Natural killer cell (primary cell): ENCODE measurements at regions not wholly inside any gene's neighbourhood (a gene's known extent, or its start where the extent isn't known, plus 50 kb on each side); places are given as distances from the start of the nearest gene placed in this dataset.

ENCODE experiments used
- ATAC-seq, 3 donors: fragments of 150-1000 bp in 2 of 3; fragments of 200-7000 bp in 1 of 3; cut with Tn5 transposase; 1 replicate in 1 of 3; 2 replicates in 2 of 3; pipeline ENCODE4 v1.10.0; 2021; ENCODE audit warnings: mild to moderate bottlenecking in 2 of 3, moderate library complexity in 2 of 3
- DNase-seq, 2 donors: peaks; one replicate each; pipeline versions ENCODE4 v3.0.0 to v3.0.0-alpha.2; 2013 to 2021; ENCODE audit warnings: mixed read lengths in 1 of 2
- H3K27ac ChIP-seq: one replicate; pipeline ENCODE4 v1.5.1; 2013; ENCODE audit warnings: mild to moderate bottlenecking, low read length
- H3K27me3 ChIP-seq: one replicate; pipeline ENCODE4 v1.6.1; 2013; ENCODE audit warnings: low read length; ENCODE audit not compliant: control insufficient read depth, insufficient read depth
- H3K36me3 ChIP-seq: one replicate; pipeline ENCODE4 v1.6.1; 2013; ENCODE audit warnings: low read length; ENCODE audit not compliant: control insufficient read depth, insufficient read depth
- H3K4me1 ChIP-seq: one replicate; pipeline ENCODE4 v1.6.1; 2013; ENCODE audit warnings: low read length; ENCODE audit not compliant: control insufficient read depth, insufficient read depth
- H3K4me3 ChIP-seq: one replicate; pipeline ENCODE4 v1.5.1; 2013; ENCODE audit warnings: low read length
- H3K9me3 ChIP-seq: one replicate; pipeline ENCODE4 v1.6.1; 2013; ENCODE audit warnings: low read length; ENCODE audit not compliant: control insufficient read depth, insufficient read depth
- H3K27ac Mint-ChIP-seq, 2 donors: one replicate each; pipeline ENCODE4 v1.8.0; 2022; ENCODE audit warnings: mild to moderate bottlenecking in 2 of 2, mixed read lengths in 2 of 2, moderate library complexity in 1 of 2
- H3K27me3 Mint-ChIP-seq, 2 donors: one replicate each; pipeline ENCODE4 v1.8.0; 2022; ENCODE audit warnings: low read depth in 2 of 2, mixed read lengths in 2 of 2
- H3K36me3 Mint-ChIP-seq: one replicate; pipeline ENCODE4 v1.8.0; 2022; ENCODE audit warnings: mixed read lengths
- H3K4me1 Mint-ChIP-seq, 2 donors: one replicate each; pipeline ENCODE4 v1.8.0; 2022; ENCODE audit warnings: mixed read lengths in 2 of 2
- H3K4me3 Mint-ChIP-seq: one replicate; pipeline ENCODE4 v1.8.0; 2022; ENCODE audit warnings: mild to moderate bottlenecking, moderate library complexity, mixed read lengths
- H3K9me3 Mint-ChIP-seq, 2 donors: one replicate each; pipeline ENCODE4 v1.8.0; 2022; ENCODE audit warnings: mixed read lengths in 2 of 2
- CTCF ChIP-seq: fragments of 200-600 bp; IDR thresholded peaks from one replicate; pipeline ENCODE4 v1.8.0; 2022; ENCODE audit warnings: antibody characterized with exemption
- WGBS: methylation state at CpG from one replicate; pipeline ENCODE4 v1.1.7; 2013; ENCODE audit warnings: missing lambda C conversion rate; ENCODE audit not compliant: insufficient coverage; 5-methylcytosine and 5-hydroxymethylcytosine counted together
- intact Hi-C: fragments of 100-400 bp; cut with micrococcal nuclease; formaldehyde crosslinking; loops from one replicate; pipeline ENCODE4 v1.14.2; 2022

- no peak overlapping the region for H3K27ac Mint-ChIP-seq
- no peaks in the 10 kb centered on the region for H3K4me1 Mint-ChIP-seq
- intact Hi-C loops: no loop called here
- peaks cover 0 to 4% of the 10 kb centered on the region in 2 donors for H3K27me3 Mint-ChIP-seq
- 80% methylated on average over 18 of the region's 23 CpGs for WGBS
- ATAC-seq: no peak
- Histone ChIP-seq H3K4me3 (no peak overlapping the region), H3K9me3 (no peaks in the 10 kb centered on the region), H3K27me3 (no peaks in the 10 kb centered on the region), H3K36me3 (no peaks in the 10 kb centered on the region), H3K27ac (no peak overlapping the region), H3K4me1 (no peaks in the 10 kb centered on the region)
- peaks cover 2 to 4% of the 10 kb centered on the region in 2 donors for H3K9me3 Mint-ChIP-seq
- no peak overlapping the region for H3K4me3 Mint-ChIP-seq
- no peak for DNase-seq
- TF ChIP-seq CTCF: no peak
- H3K36me3 Mint-ChIP-seq: no peaks in the 10 kb centered on the region
Measured at GRCh38 chr1:213772128-213773063, 215.4 kb upstream of the PROX1 start.

- Histone ChIP-seq H3K9me3 (no peaks in the 10 kb centered on the region), H3K4me1 (no peaks in the 10 kb centered on the region), H3K36me3 (no peaks in the 10 kb centered on the region), H3K27ac (no peak overlapping the region), H3K4me3 (no peak overlapping the region), H3K27me3 (no peaks in the 10 kb centered on the region)
- no peak overlapping the region for H3K27ac Mint-ChIP-seq
- WGBS: 57% methylated on average over 1 of the region's 1 CpG
- DNase-seq (no peak), ATAC-seq (no peak)
- intact Hi-C loops: no loop called here
- no peak for TF ChIP-seq CTCF
- no peaks in the 10 kb centered on the region for H3K36me3 Mint-ChIP-seq
- peaks cover 0 to 4% of the 10 kb centered on the region in 2 donors for H3K27me3 Mint-ChIP-seq
- no peaks in the 10 kb centered on the region for H3K4me1 Mint-ChIP-seq
- no peak overlapping the region for H3K4me3 Mint-ChIP-seq
- peaks cover 2 to 4% of the 10 kb centered on the region in 2 donors for H3K9me3 Mint-ChIP-seq
Measured at GRCh38 chr1:213773975-213774374, 213.8 kb upstream of the PROX1 start.

GRCh38 chr1:213776969-213777368, 210.8 kb upstream of the PROX1 start:
- 69% methylated on average over 4 of the region's 5 CpGs for WGBS
- Mint-ChIP-seq H3K4me1 (no peaks in the 10 kb centered on the region), H3K27me3 (no peaks in the 10 kb centered on the region), H3K27ac (no peak overlapping the region), H3K4me3 (no peak overlapping the region), H3K9me3 (peaks cover 0 to 2% of the 10 kb centered on the region in 2 donors), H3K36me3 (no peaks in the 10 kb centered on the region)
- H3K9me3 ChIP-seq: no peaks in the 10 kb centered on the region
- no peak overlapping the region for H3K4me3 ChIP-seq
- DNase-seq (no peak), ATAC-seq (no peak)
- TF ChIP-seq CTCF: no peak
- H3K36me3 ChIP-seq: no peaks in the 10 kb centered on the region
- no peak overlapping the region for H3K27ac ChIP-seq
- no peaks in the 10 kb centered on the region for H3K4me1 ChIP-seq
- no peaks in the 10 kb centered on the region for H3K27me3 ChIP-seq
- intact Hi-C loops: no loop called here
